H1 (cell line): ENCODE measurements at regions not wholly inside any gene's neighbourhood (a gene's known extent, or its start where the extent isn't known, plus 50 kb on each side); places are given as distances from the start of the nearest gene placed in this dataset.

ENCODE experiments used
- CTCF ChIA-PET: fragments of 300-600 bp; sonication (Branson Sonifier 250); formaldehyde crosslinking; loops from one replicate; lab custom pipeline; 2021; ENCODE audit not compliant: partially characterized antibody; lab: Charles Lee
- POLR2A ChIA-PET: fragments of 300-600 bp; sonication (Branson Sonifier 250); formaldehyde crosslinking; loops from one replicate; lab custom pipeline; 2021; ENCODE audit warnings: inconsistent platforms; ENCODE audit not compliant: partially characterized antibody; lab: Charles Lee
- DNase-seq, 2 experiments: peaks; one replicate each; pipeline versions ENCODE4 v3.0.0 to v3.0.0-alpha.2; 2010 to 2022; ENCODE audit warnings: low spot score in 2 of 2, low read depth in 1 of 2, mixed read lengths in 1 of 2
- FAIRE-seq: peaks from 2 replicates; lab custom pipeline; 2011; peaks lifted over from hg19 to GRCh38; lab: Jason Lieb, UNC
- H2AFZ ChIP-seq: 2 replicates; pipeline ENCODE4 v1.8.1; 2012; ENCODE audit warnings: low read length, inconsistent platforms
- H2AK5ac ChIP-seq: 2 replicates; pipeline ENCODE4 v1.6.1; 2013; ENCODE audit warnings: low read depth, low read length
- H2BK120ac ChIP-seq: replicated peaks from 2 replicates; pipeline ENCODE3; 2013; ENCODE audit warnings: low read depth, low read length, inconsistent platforms
- H2BK12ac ChIP-seq: 2 replicates; pipeline ENCODE4 v1.6.1; 2013; ENCODE audit warnings: low read depth, low read length
- H2BK15ac ChIP-seq: 2 replicates; pipeline ENCODE4 v1.6.1; 2013; ENCODE audit warnings: low read length
- H2BK20ac ChIP-seq: 2 replicates; pipeline ENCODE4 v1.6.1; 2013; ENCODE audit warnings: low read length
- H2BK5ac ChIP-seq: 2 replicates; pipeline ENCODE4 v1.6.1; 2013; ENCODE audit warnings: low read depth, low read length
- H3K14ac ChIP-seq: 2 replicates; pipeline ENCODE4 v1.6.1; 2013; ENCODE audit warnings: inconsistent platforms; ENCODE audit not compliant: insufficient read length
- H3K18ac ChIP-seq: 2 replicates; pipeline ENCODE4 v1.6.1; 2013; ENCODE audit warnings: low read length; ENCODE audit errors: extremely low read depth
- H3K23ac ChIP-seq: 2 replicates; pipeline ENCODE4 v1.6.1; 2013; ENCODE audit warnings: inconsistent platforms; ENCODE audit not compliant: insufficient read length
- H3K23me2 ChIP-seq: 2 replicates; pipeline ENCODE4 v1.6.1; 2013; ENCODE audit warnings: low read depth, low read length
- H3K27ac ChIP-seq: 2 replicates; pipeline ENCODE4 v1.6.1; 2011; ENCODE audit warnings: low read depth, low read length, inconsistent platforms
- H3K27me3 ChIP-seq, 4 experiments: replicated peaks in 1 of 4; 1 replicate in 1 of 4; 2 replicates in 3 of 4; pipeline versions ENCODE4 v1.6.1 to v1.8.1; 2011 to 2013; ENCODE audit warnings: low read length in 3 of 4, mild to moderate bottlenecking in 3 of 4, inconsistent platforms in 2 of 4, mixed read lengths in 2 of 4, moderate library complexity in 1 of 4; ENCODE audit not compliant: control insufficient read depth in 3 of 4, insufficient read depth in 3 of 4; ENCODE audit errors: extremely low read depth in 1 of 4
- H3K36me3 ChIP-seq, 4 experiments: 2 replicates each; pipeline versions ENCODE4 v1.6.1 to v1.8.1; 2011 to 2013; ENCODE audit warnings: mild to moderate bottlenecking in 4 of 4, low read length in 3 of 4, moderate library complexity in 2 of 4, control low read depth in 1 of 4, inconsistent platforms in 1 of 4; ENCODE audit not compliant: insufficient read depth in 4 of 4, control insufficient read depth in 2 of 4
- H3K4ac ChIP-seq: replicated peaks from 2 replicates; pipeline ENCODE3; 2013; ENCODE audit warnings: low read length, low read depth, mixed read lengths, inconsistent platforms; ENCODE audit not compliant: insufficient read length
- H3K4me1 ChIP-seq, 4 experiments: replicated peaks in 1 of 4; 1 replicate in 1 of 4; 2 replicates in 3 of 4; pipeline versions ENCODE4 v1.6.1 to v1.8.1; 2011 to 2013; ENCODE audit warnings: low read length in 3 of 4, inconsistent platforms in 2 of 4, mixed read lengths in 1 of 4; ENCODE audit not compliant: insufficient read depth in 4 of 4, control insufficient read depth in 3 of 4
- H3K4me2 ChIP-seq, 2 experiments: 2 replicates each; pipeline versions ENCODE4 v1.6.1 to v1.8.1; 2011 to 2013; ENCODE audit warnings: low read depth in 2 of 2, low read length in 2 of 2, control low read depth in 1 of 2, inconsistent platforms in 1 of 2, mild to moderate bottlenecking in 1 of 2; ENCODE audit not compliant: insufficient read depth in 1 of 2
- H3K4me3 ChIP-seq, 4 experiments: fragments of 200-600, 300-600 bp in 1 of 4; sonication (generic), shearing (Covaris generic), sonication (Bioruptor Twin) in 1 of 4; 2 replicates each; pipeline versions ENCODE4 v1.5.1 to v1.8.1; 2011 to 2016; ENCODE audit warnings: low read length in 4 of 4, low read depth in 3 of 4, control low read depth in 2 of 4, inconsistent platforms in 2 of 4, mild to moderate bottlenecking in 2 of 4, mixed read lengths in 1 of 4, moderate library complexity in 1 of 4; ENCODE audit not compliant: insufficient read depth in 2 of 4; ENCODE audit errors: extremely low read depth in 1 of 4
- H3K56ac ChIP-seq: replicated peaks from 2 replicates; pipeline ENCODE3; 2013; ENCODE audit warnings: low read depth, mild to moderate bottlenecking, mixed read lengths, low read length, inconsistent platforms; ENCODE audit not compliant: insufficient read length
- H3K79me1 ChIP-seq: 2 replicates; pipeline ENCODE4 v1.6.1; 2013; ENCODE audit warnings: low read depth, low read length, control low read depth
- H3K79me2 ChIP-seq, 2 experiments: 2 replicates each; pipeline versions ENCODE4 v1.6.1 to v1.8.1; 2012 to 2013; ENCODE audit warnings: low read length in 2 of 2, mild to moderate bottlenecking in 2 of 2, inconsistent platforms in 1 of 2; ENCODE audit not compliant: insufficient read depth in 2 of 2, control insufficient read depth in 1 of 2
- H3K9ac ChIP-seq, 4 experiments: replicated peaks in 1 of 4; 1 replicate in 1 of 4; 2 replicates in 3 of 4; pipeline versions ENCODE4 v1.6.1 to v1.8.1; 2011 to 2013; ENCODE audit warnings: low read depth in 3 of 4, low read length in 3 of 4, control low read depth in 2 of 4, mild to moderate bottlenecking in 2 of 4, moderate library complexity in 2 of 4, inconsistent platforms in 1 of 4; ENCODE audit errors: extremely low read depth in 1 of 4
- H3K9me3 ChIP-seq, 2 experiments: 2 replicates each; pipeline versions ENCODE4 v1.6.1 to v1.8.1; 2012 to 2013; ENCODE audit warnings: mild to moderate bottlenecking in 2 of 2, moderate library complexity in 2 of 2, control low read depth in 1 of 2, inconsistent platforms in 1 of 2, low read depth in 1 of 2, low read length in 1 of 2, mixed read lengths in 1 of 2; ENCODE audit not compliant: insufficient read depth in 2 of 2
- H4K20me1 ChIP-seq, 2 experiments: replicated peaks in 1 of 2; 2 replicates each; pipeline versions ENCODE3 to v1.8.1; 2011 to 2013; ENCODE audit warnings: inconsistent platforms in 2 of 2, low read length in 2 of 2, mild to moderate bottlenecking in 1 of 2; ENCODE audit not compliant: insufficient read depth in 2 of 2, control insufficient read depth in 1 of 2
- H4K5ac ChIP-seq: 2 replicates; pipeline ENCODE4 v1.6.1; 2013; ENCODE audit warnings: low read length, low read depth, mixed read lengths, inconsistent platforms; ENCODE audit not compliant: insufficient read length
- H4K8ac ChIP-seq: 2 replicates; pipeline ENCODE4 v1.8.0; 2013; ENCODE audit warnings: mild to moderate bottlenecking, moderate library complexity, low read length, inconsistent platforms; ENCODE audit not compliant: insufficient read depth; ENCODE audit errors: extremely low read depth
- H4K91ac ChIP-seq: replicated peaks from 2 replicates; pipeline ENCODE3; 2013; ENCODE audit warnings: low read length, mixed read lengths, inconsistent platforms; ENCODE audit not compliant: insufficient read length
- CBX8 ChIP-seq: fragments of 300-800, 300-1000 bp; sonication (generic); IDR thresholded peaks from 2 replicates; pipeline ENCODE4 v1.7.1; 2016; ENCODE audit warnings: low read depth, low read length, borderline replicate concordance
- CHD2 ChIP-seq: IDR thresholded peaks from 2 replicates; pipeline ENCODE4 v1.6.1; 2012; ENCODE audit warnings: low read length, improper control_type of control experiment
- WGBS, 2 experiments: shearing (Covaris generic) in 1 of 2; methylation state at CpG; one replicate each; pipeline versions ENCODE4 v1.1.6 to v1.1.7; 2013 to 2015; ENCODE audit warnings: low lambda C conversion rate in 2 of 2, mixed read lengths in 2 of 2, inconsistent platforms in 1 of 2, low coverage in 1 of 2, missing lambda C conversion rate in 1 of 2; ENCODE audit not compliant: insufficient replicate concordance in 2 of 2, insufficient coverage in 1 of 2, insufficient read length in 1 of 2; ENCODE audit errors: extremely low coverage in 1 of 2, missing lambda C conversion rate in 1 of 2; 5-methylcytosine and 5-hydroxymethylcytosine counted together

- Histone ChIP-seq H3K23ac (no peak overlapping the region), H3K27me3 (no peaks in the 10 kb centered on the region; a peak in 1 of 7 replicates), H4K8ac (no peak overlapping the region), H4K91ac (no peak overlapping the region), H3K4me1 (no peaks in the 10 kb centered on the region; a peak in 2 of 7 replicates), H2BK15ac (no peak overlapping the region), H3K9ac (no peak overlapping the region), H3K36me3 (no peaks in the 10 kb centered on the region; a peak in 1 of 8 replicates), H3K79me2 (no peaks in the 10 kb centered on the region), H3K4me3 (no peak overlapping the region), H4K5ac (no peak overlapping the region), H2BK5ac (no peak overlapping the region), H3K18ac (no peak overlapping the region), H3K27ac (no peak overlapping the region), H3K23me2 (peaks cover 13% of the 10 kb centered on the region; the same call in 1 of the 2 replicates), H2BK120ac (no peak overlapping the region), H3K9me3 (no peaks in the 10 kb centered on the region), H3K56ac (no peak overlapping the region), H3K4ac (no peak overlapping the region), H2BK12ac (no peak overlapping the region), H2AFZ (no peak overlapping the region), H3K79me1 (no peaks in the 10 kb centered on the region), H2AK5ac (no peak overlapping the region), H4K20me1 (peaks cover 0 to 6% of the 10 kb centered on the region in 2 experiments), H2BK20ac (no peak overlapping the region), H3K4me2 (no peak overlapping the region), H3K14ac (no peak overlapping the region)
- CTCF ChIA-PET, result interaction anchor here (0.6 to 1.3 kb wide), 3 partner anchors 9 to 88 kb away, joined by 3 to 4 read pairs (median 4); no protein-coding TSS in a partner anchor
- FAIRE-seq, result no peak
- POLR2A ChIA-PET, result no interaction called here
- no peak for DNase-seq
- 87% methylated on average over 5 of the region's 5 CpGs; no CpG with 5 or more reads in 1 of the 2 experiments for WGBS, 2 experiments
- no peak for TF ChIP-seq CBX8
- TF ChIP-seq CHD2, result no peak
Observed at GRCh38 chr17:72191356-72191755, 70.5 kb downstream of the SOX9 start.
